ENCODE measurements at regions not wholly inside any gene's neighbourhood (a gene's known extent, or its start where the extent isn't known, plus 50 kb on each side); places are given as distances from the start of the nearest gene placed in this dataset.

GRCh38 chr2:220811115-220811514, 761.0 kb downstream of the EPHA4 start:
- H2AFZ ChIP-seq (ENCODE audit: low read length), result no peak overlapping the region
- H3K4me2 ChIP-seq (ENCODE audit: low read depth, low read length, poor library complexity, severe bottlenecking), result no peak overlapping the region
- no peaks in the 10 kb centered on the region for H3K36me3 ChIP-seq (ENCODE audit: insufficient read depth, low read length)
- TF ChIP-seq, protein P1, sequence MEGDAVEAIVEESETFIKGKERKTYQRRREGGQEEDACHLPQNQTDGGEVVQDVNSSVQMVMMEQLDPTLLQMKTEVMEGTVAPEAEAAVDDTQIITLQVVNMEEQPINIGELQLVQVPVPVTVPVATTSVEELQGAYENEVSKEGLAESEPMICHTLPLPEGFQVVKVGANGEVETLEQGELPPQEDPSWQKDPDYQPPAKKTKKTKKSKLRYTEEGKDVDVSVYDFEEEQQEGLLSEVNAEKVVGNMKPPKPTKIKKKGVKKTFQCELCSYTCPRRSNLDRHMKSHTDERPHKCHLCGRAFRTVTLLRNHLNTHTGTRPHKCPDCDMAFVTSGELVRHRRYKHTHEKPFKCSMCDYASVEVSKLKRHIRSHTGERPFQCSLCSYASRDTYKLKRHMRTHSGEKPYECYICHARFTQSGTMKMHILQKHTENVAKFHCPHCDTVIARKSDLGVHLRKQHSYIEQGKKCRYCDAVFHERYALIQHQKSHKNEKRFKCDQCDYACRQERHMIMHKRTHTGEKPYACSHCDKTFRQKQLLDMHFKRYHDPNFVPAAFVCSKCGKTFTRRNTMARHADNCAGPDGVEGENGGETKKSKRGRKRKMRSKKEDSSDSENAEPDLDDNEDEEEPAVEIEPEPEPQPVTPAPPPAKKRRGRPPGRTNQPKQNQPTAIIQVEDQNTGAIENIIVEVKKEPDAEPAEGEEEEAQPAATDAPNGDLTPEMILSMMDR (conservative IDR thresholded peaks at IDR 0.05; ENCODE audit: low read length), result no peak
- no peak for TF ChIP-seq EZH2phosphoT487 (IDR thresholded peaks at IDR 0.05; ENCODE audit: borderline replicate concordance)
- H3K9me3 ChIP-seq (ENCODE audit: insufficient read depth, low read depth, low read length), result no peaks in the 10 kb centered on the region
- H3K4me1 ChIP-seq (ENCODE audit: insufficient read depth, low read length, poor library complexity, severe bottlenecking), result no peaks in the 10 kb centered on the region
- no peaks in the 10 kb centered on the region for H3K79me2 ChIP-seq (ENCODE audit: insufficient read depth, low read length)
- H3K9me2 ChIP-seq (replicated peaks; ENCODE audit: low read depth, low read length), result no peaks in the 10 kb centered on the region
- no peak overlapping the region for H3K9ac ChIP-seq (ENCODE audit: low read depth, low read length, poor library complexity, severe bottlenecking)
- no peak overlapping the region for H3K4me3 ChIP-seq (ENCODE audit: low read length, poor library complexity, severe bottlenecking)
- H4K20me1 ChIP-seq (ENCODE audit: insufficient read depth, low read length, poor library complexity, severe bottlenecking), result no peaks in the 10 kb centered on the region
- H3F3A ChIP-seq (ENCODE audit: low read depth), result no peaks in the 10 kb centered on the region
- H3K27me3 ChIP-seq (ENCODE audit: insufficient read depth, low read length, poor library complexity, severe bottlenecking), result no peaks in the 10 kb centered on the region

GRCh38 chr2:220811952-220812570, 760.0 kb downstream of the EPHA4 start:
- H3K9ac ChIP-seq (ENCODE audit: low read depth, low read length, poor library complexity, severe bottlenecking), result no peak overlapping the region
- H3K27me3 ChIP-seq (ENCODE audit: insufficient read depth, low read length, poor library complexity, severe bottlenecking), result no peaks in the 10 kb centered on the region
- H3K9me3 ChIP-seq (ENCODE audit: insufficient read depth, low read depth, low read length), result no peaks in the 10 kb centered on the region
- TF ChIP-seq, protein P1 (conservative IDR thresholded peaks at IDR 0.05; ENCODE audit: low read length), result no peak
- TF ChIP-seq EZH2phosphoT487 (IDR thresholded peaks at IDR 0.05; ENCODE audit: borderline replicate concordance), result no peak
- no peaks in the 10 kb centered on the region for H3K9me2 ChIP-seq (replicated peaks; ENCODE audit: low read depth, low read length)
- no peaks in the 10 kb centered on the region for H3K4me1 ChIP-seq (ENCODE audit: insufficient read depth, low read length, poor library complexity, severe bottlenecking)
- H3F3A ChIP-seq (ENCODE audit: low read depth), result no peaks in the 10 kb centered on the region
- no peaks in the 10 kb centered on the region for H3K36me3 ChIP-seq (ENCODE audit: insufficient read depth, low read length)
- no peaks in the 10 kb centered on the region for H3K79me2 ChIP-seq (ENCODE audit: insufficient read depth, low read length)
- no peak overlapping the region for H3K4me2 ChIP-seq (ENCODE audit: low read depth, low read length, poor library complexity, severe bottlenecking)
- no peak overlapping the region for H3K4me3 ChIP-seq (ENCODE audit: low read length, poor library complexity, severe bottlenecking)
- no peak overlapping the region for H2AFZ ChIP-seq (ENCODE audit: low read length)
- no peaks in the 10 kb centered on the region for H4K20me1 ChIP-seq (ENCODE audit: insufficient read depth, low read length, poor library complexity, severe bottlenecking)

DNA sequence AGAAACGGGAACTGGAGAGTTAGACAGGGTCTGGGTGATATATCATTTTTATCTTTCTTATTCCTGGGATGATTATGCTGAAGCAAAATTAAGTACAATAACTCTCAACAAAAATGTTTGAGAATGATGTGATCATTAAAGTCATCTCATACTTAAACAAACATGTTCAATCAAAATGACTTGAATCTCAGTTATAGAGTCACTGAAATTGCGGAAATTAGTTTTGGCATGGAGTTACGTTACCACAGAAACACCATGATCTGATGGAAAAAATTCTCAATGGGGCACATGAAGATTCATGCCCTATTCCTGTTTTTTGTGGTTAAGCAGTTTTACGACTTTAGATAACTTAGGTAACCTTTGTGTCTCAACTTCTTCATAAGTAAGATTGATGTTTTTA, 757.7 kb downstream of the EPHA4 start:
- Histone ChIP-seq H3K79me2 (ENCODE audit: insufficient read depth, low read length) (no peaks in the 10 kb centered on the region), H3K9me3 (ENCODE audit: insufficient read depth, low read depth, low read length) (no peaks in the 10 kb centered on the region), H3F3A (ENCODE audit: low read depth) (no peaks in the 10 kb centered on the region), H3K9me2 (replicated peaks; ENCODE audit: low read depth, low read length) (no peaks in the 10 kb centered on the region), H3K9ac (ENCODE audit: low read depth, low read length, poor library complexity, severe bottlenecking) (no peak overlapping the region), H3K4me2 (ENCODE audit: low read depth, low read length, poor library complexity, severe bottlenecking) (no peak overlapping the region), H3K4me1 (ENCODE audit: insufficient read depth, low read length, poor library complexity, severe bottlenecking) (no peaks in the 10 kb centered on the region), H2AFZ (ENCODE audit: low read length) (no peak overlapping the region), H3K36me3 (ENCODE audit: insufficient read depth, low read length) (no peaks in the 10 kb centered on the region), H3K4me3 (ENCODE audit: low read length, poor library complexity, severe bottlenecking) (no peak overlapping the region), H3K27me3 (ENCODE audit: insufficient read depth, low read length, poor library complexity, severe bottlenecking) (no peaks in the 10 kb centered on the region), H4K20me1 (ENCODE audit: insufficient read depth, low read length, poor library complexity, severe bottlenecking) (no peaks in the 10 kb centered on the region)
- no peak for TF ChIP-seq EZH2phosphoT487 (IDR thresholded peaks at IDR 0.05; ENCODE audit: borderline replicate concordance)
- TF ChIP-seq, protein P1 (conservative IDR thresholded peaks at IDR 0.05; ENCODE audit: low read length), result no peak

Measured in Loucy (cell line).